Lung microvascular endothelial cell (primary cell): ENCODE measurements at regions not wholly inside any gene's neighbourhood (a gene's known extent, or its start where the extent isn't known, plus 50 kb on each side); places are given as distances from the start of the nearest gene placed in this dataset.
A peak's percentile ranks its signal among the peaks of the same experiment; 100 is the strongest.
"Not testable (repeated sequence)": the region's sequence is repeated elsewhere in the genome, so short reads cannot be mapped to it uniquely, and the experiment has no call there.

Experiments used
- DNase-seq, 2 donors: peaks; one replicate each; pipeline versions ENCODE4 v3.0.0 to v3.0.0-alpha.2; 2010; ENCODE audit warnings: low read depth in 2 of 2

DNA sequence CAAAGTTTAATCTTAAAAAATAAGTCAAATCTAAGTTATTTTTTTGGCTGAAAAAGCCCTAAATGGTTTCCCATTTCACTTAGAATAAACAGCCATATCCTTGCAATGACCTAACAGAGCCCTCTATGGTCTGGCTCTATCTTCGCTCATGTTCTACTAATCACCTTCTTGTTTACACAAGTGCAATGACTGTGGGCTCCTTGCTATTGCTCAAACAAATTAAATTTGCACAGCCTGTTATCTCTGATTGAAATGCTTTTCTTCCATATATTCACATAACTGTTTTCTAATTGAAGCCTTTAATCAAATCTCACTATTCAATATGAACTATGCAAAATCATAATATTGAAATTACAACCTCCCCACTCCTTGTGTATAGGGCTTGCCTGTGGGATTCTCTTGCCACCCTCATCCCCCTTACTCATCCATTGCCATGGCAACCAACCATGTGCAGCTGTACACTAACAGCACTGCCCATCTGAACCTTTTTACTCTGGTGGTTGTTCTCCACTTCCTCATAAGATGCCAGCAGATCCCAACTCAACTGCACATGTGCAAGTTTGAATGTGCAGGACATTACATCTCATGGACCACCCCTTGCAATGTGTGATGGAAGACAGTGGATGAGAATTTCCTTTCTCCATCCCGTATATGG, 1083.2 kb downstream of the SOCS6 start:
- DNase-seq: no peak

- no peak for DNase-seq
Measured at GRCh38 chr18:71370671-71371445, 1082.0 kb downstream of the SOCS6 start.

DNA sequence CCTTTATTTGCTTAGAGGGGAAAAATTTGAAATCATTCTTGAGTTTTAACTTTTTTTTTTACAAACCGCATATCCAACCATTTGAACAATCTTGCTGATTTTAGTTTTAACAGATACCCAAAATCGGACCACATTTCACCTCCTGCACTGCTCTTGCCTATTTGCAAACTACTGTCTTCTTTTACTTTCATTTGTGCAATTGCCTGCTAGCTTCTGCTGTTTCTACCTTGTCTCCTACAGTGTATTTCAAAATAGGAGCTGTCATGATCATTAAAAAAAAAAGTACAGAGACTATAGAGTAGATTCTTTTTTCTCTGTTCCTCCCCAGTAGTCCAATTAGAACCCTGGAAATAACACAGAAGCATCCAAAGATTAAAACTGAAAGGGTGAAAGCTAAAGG, 1081.2 kb downstream of the SOCS6 start:
- DNase-seq: no peak

DNA sequence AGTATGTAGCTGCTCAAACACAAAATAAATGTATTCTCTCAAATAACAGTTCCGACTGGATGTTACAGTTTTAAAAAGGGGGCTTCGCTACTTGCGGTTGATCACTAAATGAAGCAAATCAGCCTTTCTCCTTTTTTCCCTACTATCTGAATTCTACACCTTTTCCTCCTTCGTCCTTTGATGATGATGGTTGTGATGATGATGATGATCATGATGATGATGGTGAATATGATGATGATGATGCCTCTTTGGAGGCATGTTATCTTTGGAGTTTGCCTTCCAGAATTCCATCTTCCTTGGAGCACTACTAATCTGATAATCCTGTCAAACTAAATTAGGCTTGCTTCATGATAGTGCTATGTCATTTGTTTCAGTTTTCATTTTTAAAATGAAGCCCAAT, 1073.3 kb downstream of the SOCS6 start:
- no peak for DNase-seq

- DNase-seq: not testable (repeated sequence)
Measured at GRCh38 chr18:71355599-71355998, 1066.8 kb downstream of the SOCS6 start.

DNA sequence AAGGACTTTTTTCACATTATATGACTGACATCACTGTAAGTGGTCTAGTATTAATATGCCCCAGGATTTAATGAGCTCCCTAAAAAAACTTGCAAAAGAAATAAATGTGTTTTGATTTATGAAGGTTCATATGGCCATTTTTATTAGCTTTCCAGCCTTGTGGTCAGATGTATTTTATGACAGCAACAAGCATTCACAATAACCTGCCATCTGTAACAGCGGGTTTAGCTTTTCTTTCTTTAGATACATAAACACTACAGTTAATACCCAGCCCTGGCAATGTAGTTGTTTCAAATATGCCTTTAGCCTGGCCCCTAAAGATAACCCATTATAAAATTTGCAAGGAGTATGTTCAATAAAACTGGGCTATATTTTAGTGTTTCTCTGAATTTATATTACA, 1063.8 kb downstream of the SOCS6 start:
- no peak for DNase-seq

DNA sequence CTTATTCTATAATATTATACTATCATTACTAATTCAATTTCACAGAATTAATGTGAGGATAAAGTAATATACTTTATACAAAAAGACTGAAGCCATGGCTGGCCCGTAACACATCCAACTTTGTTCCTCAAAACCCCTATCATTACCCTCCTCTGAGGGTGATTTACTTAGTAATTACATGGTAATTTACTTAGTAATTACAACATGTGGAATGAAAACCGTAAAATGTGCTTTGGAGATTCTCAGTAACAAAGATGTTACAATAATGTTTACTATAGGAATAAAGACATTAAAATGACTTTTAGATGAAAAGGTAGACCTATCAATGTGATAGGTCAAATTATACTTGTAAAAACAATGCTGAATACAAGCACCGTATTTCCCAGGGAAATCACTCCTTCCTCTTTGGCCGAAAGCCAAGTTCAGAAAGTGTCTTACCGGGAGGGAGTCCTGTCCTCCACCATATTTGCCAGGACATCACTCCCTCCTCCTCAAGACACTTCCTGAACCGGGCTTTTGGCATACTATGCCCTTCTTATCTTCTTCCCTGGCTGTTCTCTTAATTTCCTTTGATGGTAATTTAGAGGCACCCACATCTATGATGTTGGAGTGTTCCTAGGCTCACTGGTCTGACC, 1047.8 kb downstream of the SOCS6 start:
- peak; percentile 15 to 33 for DNase-seq

DNA sequence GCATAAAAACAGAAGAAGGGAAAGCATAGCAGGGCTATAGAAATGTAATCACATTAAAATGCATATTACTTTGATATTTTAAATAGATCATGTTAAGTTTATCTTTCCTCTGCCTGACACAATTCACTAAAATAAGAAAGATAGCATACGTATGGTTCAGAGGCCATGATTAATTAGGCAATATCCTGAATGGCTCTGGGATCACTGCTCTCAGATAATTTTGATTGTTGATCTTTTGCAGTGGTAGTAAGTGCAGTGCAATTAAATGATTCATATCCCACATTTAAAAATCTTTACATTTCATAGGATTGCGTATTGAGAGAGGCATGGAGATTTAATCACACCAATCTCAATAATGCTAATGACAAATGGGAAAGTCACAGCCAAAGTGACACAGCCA, 1040.7 kb downstream of the SOCS6 start:
- no peak for DNase-seq

DNA sequence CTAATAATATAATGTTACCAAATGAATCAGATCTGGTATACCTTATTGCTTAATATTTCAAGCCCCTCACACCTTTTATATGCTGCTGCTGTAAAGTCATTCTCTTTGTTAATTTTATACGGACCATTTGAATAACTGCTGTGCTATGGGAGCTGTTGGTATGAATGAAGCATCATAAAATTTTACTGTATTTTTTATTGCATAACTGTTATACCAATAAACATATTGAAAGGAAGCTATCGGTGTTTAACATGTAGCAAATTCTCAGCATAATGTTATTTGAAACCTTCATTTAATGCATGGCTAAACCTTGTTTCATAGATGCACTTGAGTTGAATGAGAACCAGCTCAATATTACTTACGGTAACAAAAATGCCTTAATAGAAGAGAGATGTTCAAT, 1040.3 kb downstream of the SOCS6 start:
- DNase-seq: no peak

DNA sequence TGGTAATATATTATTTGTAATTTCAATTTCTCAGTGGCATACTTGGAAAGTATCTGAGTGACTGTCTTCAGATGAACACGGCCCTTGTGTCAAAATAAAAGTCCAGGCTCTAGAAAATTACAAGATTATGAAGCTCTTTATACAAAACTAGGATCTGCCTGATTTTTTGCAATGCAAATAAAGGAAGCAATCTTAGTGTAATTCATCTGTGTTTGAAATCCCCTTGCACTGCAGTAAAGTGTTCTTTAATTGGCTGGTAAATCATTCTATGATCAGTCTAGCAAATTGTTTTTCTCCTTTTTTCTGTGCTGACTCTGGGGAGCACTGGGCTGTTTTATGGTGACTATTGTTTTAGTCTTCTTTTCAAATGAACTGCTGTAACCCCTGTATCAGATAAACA, 1039.0 kb downstream of the SOCS6 start:
- no peak for DNase-seq

GRCh38 chr18:71327441-71327840, 1038.6 kb downstream of the SOCS6 start:
- no peak for DNase-seq

DNA sequence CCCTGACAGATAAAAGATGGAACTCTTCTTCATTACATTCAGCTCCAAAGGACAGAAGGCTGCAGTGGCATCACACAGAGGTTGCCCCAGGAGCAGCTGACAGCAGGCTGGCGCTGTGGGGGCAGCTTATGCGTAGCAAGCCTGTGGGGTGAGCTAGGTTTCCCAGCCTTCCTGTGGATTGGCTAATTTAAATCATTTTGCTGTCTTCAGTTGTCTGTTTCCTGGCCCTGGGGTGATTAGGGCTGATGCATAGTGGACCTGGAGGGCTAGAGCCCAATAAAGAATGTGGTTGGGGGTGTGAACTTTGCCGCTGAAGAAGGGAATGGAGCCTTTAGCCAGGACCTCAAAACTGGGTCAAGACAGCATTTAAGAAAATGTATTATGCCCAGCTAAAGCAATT, 1038.0 kb downstream of the SOCS6 start:
- no peak for DNase-seq

DNA sequence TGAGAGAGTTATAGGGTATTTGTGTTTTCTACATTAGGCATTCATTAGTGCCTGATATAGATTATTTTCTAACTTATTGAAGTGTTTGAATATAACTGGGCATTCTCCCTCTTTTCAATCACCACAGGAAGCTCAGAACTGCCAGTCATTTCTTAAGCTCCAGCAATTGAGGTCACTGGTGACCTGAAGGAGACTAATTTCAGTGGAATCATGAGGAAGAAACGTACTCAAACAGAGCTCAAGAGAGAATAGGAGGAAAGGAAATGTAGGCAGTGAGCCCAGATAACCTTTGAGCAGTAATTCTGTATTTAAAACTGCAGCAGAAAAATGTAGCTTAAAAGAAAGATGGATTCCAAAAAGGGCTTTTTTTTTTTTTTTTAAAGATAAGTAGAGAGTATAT, 1035.5 kb downstream of the SOCS6 start:
- DNase-seq: no peak

DNA sequence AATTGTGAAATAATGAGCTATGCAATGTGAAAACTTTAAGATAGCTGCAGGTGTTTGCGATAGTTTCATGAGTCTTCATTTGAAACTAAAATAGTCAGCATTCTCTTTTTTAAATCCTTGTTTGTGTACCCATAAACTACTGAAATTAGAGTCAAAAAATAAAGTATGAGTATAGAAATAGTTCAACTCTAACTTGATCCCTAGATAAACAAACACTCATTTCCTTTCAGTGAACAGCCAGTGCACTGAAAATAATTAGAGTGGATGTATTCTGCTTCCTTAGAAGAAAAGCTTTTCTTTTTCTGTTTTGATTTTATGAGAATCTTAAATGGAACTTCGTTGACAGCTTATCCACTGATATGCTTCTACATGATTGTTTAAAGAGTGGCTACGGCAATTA, 1033.4 kb downstream of the SOCS6 start:
- peak in 1 of 2 donors; percentile 6 for DNase-seq

DNA sequence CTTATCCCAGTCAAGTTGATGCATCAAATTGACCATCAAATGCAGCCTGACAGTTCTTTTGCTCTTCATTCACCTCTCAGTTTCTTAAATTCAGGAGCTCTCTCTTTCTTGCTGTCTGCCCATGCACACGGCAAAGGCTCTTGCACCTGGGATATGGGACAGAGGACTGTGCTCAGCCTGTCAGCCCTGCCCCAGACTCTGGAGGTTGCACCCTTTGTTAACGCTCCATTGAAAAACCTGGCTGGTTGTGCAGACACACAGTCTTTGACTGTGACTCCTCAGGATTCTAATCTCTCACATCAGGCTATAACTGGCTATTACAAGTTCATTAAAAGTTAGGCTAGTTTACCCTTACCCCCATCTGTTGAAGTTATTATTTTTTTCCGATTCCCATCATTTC, 1032.5 kb downstream of the SOCS6 start:
- no peak for DNase-seq

- DNase-seq: no peak
Measured at GRCh38 chr18:71304856-71305255, 1016.0 kb downstream of the SOCS6 start.

- DNase-seq: not testable (repeated sequence)
Measured at GRCh38 chr18:71303743-71304142, 1014.9 kb downstream of the SOCS6 start.

- DNase-seq: no peak
Measured at GRCh38 chr18:71301596-71301995, 1012.8 kb downstream of the SOCS6 start.

DNA sequence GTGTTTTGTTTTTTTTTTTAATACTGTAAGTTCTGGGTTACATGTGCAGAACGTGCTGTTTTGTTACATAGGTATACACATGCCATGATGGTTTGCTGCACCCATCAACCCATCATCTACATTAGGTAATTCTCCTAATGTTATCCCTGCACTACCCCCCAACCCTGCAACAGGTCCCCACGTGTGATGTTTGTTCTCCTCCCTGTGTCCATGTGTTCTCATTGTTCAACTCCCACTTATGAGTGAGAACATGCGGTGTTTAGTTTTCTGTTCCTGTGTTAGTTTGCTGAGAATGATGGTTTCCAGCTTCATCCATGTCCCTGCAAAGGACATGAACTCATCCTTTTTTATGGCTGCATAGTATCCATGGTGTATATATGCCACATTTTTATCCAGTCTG, 1005.4 kb downstream of the SOCS6 start:
- not testable (repeated sequence) for DNase-seq

DNA sequence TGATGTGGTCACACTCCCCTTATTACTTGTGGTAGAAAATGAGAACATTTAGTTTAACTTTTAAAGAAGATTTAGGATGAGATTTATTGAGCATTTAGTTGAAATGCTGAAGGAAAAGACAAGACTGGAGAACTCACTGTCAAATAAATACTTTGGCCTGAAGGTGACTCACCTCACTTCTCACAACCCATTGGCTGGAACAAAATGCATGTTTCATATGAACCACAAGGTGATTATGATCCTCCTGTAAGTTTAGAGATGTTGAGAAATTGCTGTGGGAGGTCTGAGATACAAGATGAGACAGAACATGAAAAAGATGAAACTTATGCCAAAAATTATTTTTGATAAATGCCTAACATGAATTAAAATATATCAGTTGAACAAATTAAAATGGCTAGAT, 1004.5 kb downstream of the SOCS6 start:
- DNase-seq: no peak

DNA sequence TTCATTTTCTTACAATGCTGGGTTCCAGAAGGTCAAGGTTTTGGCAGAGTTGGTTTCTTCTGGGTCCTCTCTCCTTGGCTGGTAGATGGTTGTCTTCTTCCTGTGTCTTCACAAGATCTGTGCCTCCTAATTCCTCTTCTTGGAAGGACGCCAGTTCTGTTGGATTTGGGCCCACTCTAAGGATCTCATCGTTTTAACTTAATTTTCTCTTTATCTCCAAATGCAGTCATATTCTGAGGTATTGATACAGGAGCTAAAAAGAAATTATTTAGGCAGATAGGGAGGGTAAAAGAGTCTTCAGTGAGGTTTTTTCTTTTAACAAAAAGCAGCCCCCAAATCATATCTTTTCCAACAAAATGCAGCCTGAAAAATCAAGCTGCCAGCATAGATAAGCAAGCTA, 998.4 kb downstream of the SOCS6 start:
- DNase-seq: no peak

DNA sequence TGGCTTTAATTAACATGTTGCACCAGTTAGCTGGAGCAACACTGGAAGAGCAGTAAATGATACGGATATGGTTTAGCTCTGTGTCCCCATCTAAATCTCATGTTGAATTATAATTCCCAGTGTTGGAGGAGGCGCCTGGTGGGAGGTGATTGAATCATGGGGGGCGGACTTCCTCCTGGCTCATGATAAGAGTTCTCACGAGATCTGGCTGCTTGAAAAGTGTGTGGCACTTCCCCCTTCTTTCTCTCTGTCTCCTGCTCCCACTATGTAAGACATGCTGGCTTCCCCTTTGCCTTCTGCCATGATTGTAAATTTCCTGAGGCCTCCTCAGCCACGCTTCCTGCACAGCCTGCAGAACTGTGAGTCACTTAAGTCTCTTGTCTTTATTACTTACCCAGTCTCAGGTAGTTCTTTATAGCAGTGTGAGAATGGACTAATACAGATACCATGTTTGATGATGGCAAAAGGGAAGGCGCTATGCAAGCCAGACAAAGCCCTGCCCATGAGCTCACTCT, 963.6 kb downstream of the SOCS6 start:
- peak in 1 of 2 donors; percentile 41 for DNase-seq

GRCh38 chr18:71250191-71250590, 961.3 kb downstream of the SOCS6 start:
- peak; percentile 10 to 38 for DNase-seq
